ENCODE measurements at regions not wholly inside any gene's neighbourhood (a gene's known extent, or its start where the extent isn't known, plus 50 kb on each side); places are given as distances from the start of the nearest gene placed in this dataset.

DNA sequence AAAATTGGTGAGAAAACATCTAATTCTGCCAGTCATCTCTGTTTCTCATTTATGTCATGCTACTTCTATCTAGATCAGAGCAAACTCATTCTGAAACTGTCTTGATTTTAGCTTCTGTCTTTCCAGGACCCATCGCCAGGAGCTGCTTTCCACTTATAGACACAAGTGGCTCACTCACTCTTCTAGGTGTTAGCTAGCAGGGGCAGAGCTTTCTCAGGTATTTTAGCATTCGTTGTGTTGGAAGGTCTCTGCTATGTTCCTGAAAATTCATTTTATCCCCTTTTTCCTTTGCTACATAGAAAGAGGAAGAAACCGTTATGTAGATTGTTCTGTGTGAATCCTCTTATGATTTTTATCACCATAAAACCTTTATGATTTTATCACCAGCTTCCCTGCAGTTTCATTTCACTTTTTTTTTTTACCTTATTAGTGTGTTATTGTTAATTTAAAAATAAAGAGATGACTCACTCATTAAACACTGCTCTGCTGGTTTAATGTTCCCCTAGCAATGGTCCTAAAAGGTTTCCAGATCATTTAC is 246.6 kb upstream of the AADAT start:
- DNase-seq: no peak
- no peak overlapping the region for H2AFZ ChIP-seq
- no peaks in the 10 kb centered on the region for H3F3A ChIP-seq (ENCODE audit: insufficient read depth)
- in situ Hi-C loops (cut with MboI): no loop called here
- H3K27me3 ChIP-seq (replicated peaks; ENCODE audit: insufficient read depth): no peaks in the 10 kb centered on the region
- no peaks in the 10 kb centered on the region for H3K4me1 ChIP-seq (ENCODE audit: insufficient read depth)
- H3K9ac ChIP-seq: no peak overlapping the region
- H3K27ac ChIP-seq: no peak overlapping the region
- no peaks in the 10 kb centered on the region for H3K36me3 ChIP-seq (ENCODE audit: low read depth)
- 14 to 15% methylated on average over 3 of the region's 3 CpGs for WGBS, 2 experiments (ENCODE audit: low coverage in 1 of 2, low lambda C conversion rate in 2 of 2, missing lambda C conversion rate in 2 of 2)
- H3K4me3 ChIP-seq: no peak overlapping the region
- H3K79me2 ChIP-seq (ENCODE audit: insufficient read depth): no peaks in the 10 kb centered on the region
- H3K9me3 ChIP-seq (ENCODE audit: low read depth): peaks cover 8% of the 10 kb centered on the region
- TF ChIP-seq EZH2 (IDR thresholded peaks at IDR 0.05; ENCODE audit: insufficient read depth, poor library complexity, severe bottlenecking) (no peak), EZH2phosphoT487 (IDR thresholded peaks at IDR 0.05; ENCODE audit: insufficient read depth, low read depth) (no peak)
- no peaks in the 10 kb centered on the region for H4K20me1 ChIP-seq (ENCODE audit: insufficient read depth)
- H3K4me2 ChIP-seq (ENCODE audit: unreplicated experiment): no peak overlapping the region
- H3K9me2 ChIP-seq (ENCODE audit: insufficient read depth): no peaks in the 10 kb centered on the region

GRCh38 chr4:170325599-170325998 is 235.8 kb upstream of the AADAT start:
- 51 to 55% methylated on average over 3 of the region's 3 CpGs for WGBS, 2 experiments (ENCODE audit: low coverage in 1 of 2, low lambda C conversion rate in 2 of 2, missing lambda C conversion rate in 2 of 2)
- in situ Hi-C loops (cut with MboI): no loop called here
- Histone ChIP-seq H3K79me2 (ENCODE audit: insufficient read depth) (no peaks in the 10 kb centered on the region), H3K9me3 (ENCODE audit: low read depth) (no peaks in the 10 kb centered on the region), H3K36me3 (ENCODE audit: low read depth) (no peaks in the 10 kb centered on the region), H3K4me1 (ENCODE audit: insufficient read depth) (no peaks in the 10 kb centered on the region), H3K9ac (no peak overlapping the region), H3K4me3 (no peak overlapping the region), H2AFZ (no peak overlapping the region), H3K4me2 (ENCODE audit: unreplicated experiment) (no peak overlapping the region), H3K27ac (no peak overlapping the region), H3K9me2 (ENCODE audit: insufficient read depth) (no peaks in the 10 kb centered on the region), H3F3A (ENCODE audit: insufficient read depth) (no peaks in the 10 kb centered on the region), H4K20me1 (ENCODE audit: insufficient read depth) (no peaks in the 10 kb centered on the region), H3K27me3 (replicated peaks; ENCODE audit: insufficient read depth) (no peaks in the 10 kb centered on the region)
- DNase-seq: no peak
- TF ChIP-seq EZH2 (IDR thresholded peaks at IDR 0.05; ENCODE audit: insufficient read depth, poor library complexity, severe bottlenecking) (no peak), EZH2phosphoT487 (IDR thresholded peaks at IDR 0.05; ENCODE audit: insufficient read depth, low read depth) (no peak)

GRCh38 chr4:170323623-170324022 is 233.9 kb upstream of the AADAT start:
- no peaks in the 10 kb centered on the region for H3K27me3 ChIP-seq (replicated peaks; ENCODE audit: insufficient read depth)
- no peaks in the 10 kb centered on the region for H3K4me1 ChIP-seq (ENCODE audit: insufficient read depth)
- no peak overlapping the region for H3K4me2 ChIP-seq (ENCODE audit: unreplicated experiment)
- in situ Hi-C loops (cut with MboI): no loop called here
- no peaks in the 10 kb centered on the region for H3K36me3 ChIP-seq (ENCODE audit: low read depth)
- no peaks in the 10 kb centered on the region for H3F3A ChIP-seq (ENCODE audit: insufficient read depth)
- H3K9ac ChIP-seq: no peak overlapping the region
- H3K9me2 ChIP-seq (ENCODE audit: insufficient read depth): no peaks in the 10 kb centered on the region
- H3K4me3 ChIP-seq: no peak overlapping the region
- H4K20me1 ChIP-seq (ENCODE audit: insufficient read depth): no peaks in the 10 kb centered on the region
- no peak for DNase-seq
- no peaks in the 10 kb centered on the region for H3K79me2 ChIP-seq (ENCODE audit: insufficient read depth)
- TF ChIP-seq EZH2phosphoT487 (IDR thresholded peaks at IDR 0.05; ENCODE audit: insufficient read depth, low read depth): no peak
- no peak for TF ChIP-seq EZH2 (IDR thresholded peaks at IDR 0.05; ENCODE audit: insufficient read depth, poor library complexity, severe bottlenecking)
- WGBS, 2 experiments (ENCODE audit: low coverage in 1 of 2, low lambda C conversion rate in 2 of 2, missing lambda C conversion rate in 2 of 2): 2% methylated on average over 2 of the region's 2 CpGs
- H3K9me3 ChIP-seq (ENCODE audit: low read depth): no peaks in the 10 kb centered on the region
- no peak overlapping the region for H2AFZ ChIP-seq
- H3K27ac ChIP-seq: no peak overlapping the region

DNA sequence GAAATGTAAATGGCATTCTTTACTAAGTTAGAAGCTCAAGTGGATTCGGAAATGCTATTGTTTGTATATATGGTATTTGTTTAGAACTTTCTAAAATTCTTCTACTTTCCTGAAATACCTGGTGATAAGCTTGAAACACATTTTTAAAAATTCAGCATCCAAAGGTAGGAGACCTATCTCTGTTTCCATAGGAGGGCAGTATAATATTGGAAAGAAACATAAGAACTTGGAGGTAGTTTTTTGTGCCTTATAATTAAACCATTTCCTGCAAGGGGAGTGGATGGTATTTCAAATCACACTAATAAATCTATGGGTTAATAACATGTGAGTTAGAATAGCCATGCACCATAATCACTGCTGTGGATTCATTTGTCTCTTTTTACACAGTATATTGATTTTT is 217.4 kb upstream of the AADAT start:
- no peaks in the 10 kb centered on the region for H3K36me3 ChIP-seq (ENCODE audit: low read depth)
- in situ Hi-C loops (cut with MboI): no loop called here
- no peaks in the 10 kb centered on the region for H3K79me2 ChIP-seq (ENCODE audit: insufficient read depth)
- H3K27ac ChIP-seq: no peak overlapping the region
- no peak overlapping the region for H3K4me2 ChIP-seq (ENCODE audit: unreplicated experiment)
- no peak overlapping the region for H3K4me3 ChIP-seq
- no peak overlapping the region for H3K9ac ChIP-seq
- H3K9me2 ChIP-seq (ENCODE audit: insufficient read depth): no peaks in the 10 kb centered on the region
- H3K9me3 ChIP-seq (ENCODE audit: low read depth): no peaks in the 10 kb centered on the region
- no peaks in the 10 kb centered on the region for H3K4me1 ChIP-seq (ENCODE audit: insufficient read depth)
- 0 to 8% methylated on average over 1 of the region's 1 CpG for WGBS, 2 experiments (ENCODE audit: low coverage in 1 of 2, low lambda C conversion rate in 2 of 2, missing lambda C conversion rate in 2 of 2)
- no peaks in the 10 kb centered on the region for H4K20me1 ChIP-seq (ENCODE audit: insufficient read depth)
- H3F3A ChIP-seq (ENCODE audit: insufficient read depth): no peaks in the 10 kb centered on the region
- DNase-seq: peak; percentile 14
- TF ChIP-seq EZH2 (IDR thresholded peaks at IDR 0.05; ENCODE audit: insufficient read depth, poor library complexity, severe bottlenecking) (no peak), EZH2phosphoT487 (IDR thresholded peaks at IDR 0.05; ENCODE audit: insufficient read depth, low read depth) (no peak)
- no peak overlapping the region for H2AFZ ChIP-seq
- no peaks in the 10 kb centered on the region for H3K27me3 ChIP-seq (replicated peaks; ENCODE audit: insufficient read depth)

DNA sequence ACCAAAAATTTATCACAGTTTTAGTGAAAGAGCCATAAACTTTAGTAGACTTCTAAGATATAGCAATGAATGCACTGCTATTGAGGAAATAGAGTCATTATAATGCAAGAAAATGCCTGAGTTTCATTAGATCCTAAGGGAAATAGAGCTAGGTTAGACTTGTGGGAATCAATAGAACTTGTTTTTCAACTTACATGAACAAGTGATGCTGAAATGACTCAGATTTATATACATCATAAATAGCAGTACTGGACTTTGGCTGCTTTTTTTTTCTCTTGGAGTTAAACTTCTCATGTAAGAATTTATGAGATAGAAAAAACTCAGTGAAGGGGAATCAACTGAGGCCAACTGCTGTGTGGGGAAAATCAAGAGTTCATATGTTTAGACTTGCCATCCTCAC is 216.5 kb upstream of the AADAT start:
- Histone ChIP-seq H3K4me1 (ENCODE audit: insufficient read depth) (no peaks in the 10 kb centered on the region), H3K4me2 (ENCODE audit: unreplicated experiment) (no peak overlapping the region), H4K20me1 (ENCODE audit: insufficient read depth) (no peaks in the 10 kb centered on the region), H3K27me3 (replicated peaks; ENCODE audit: insufficient read depth) (no peaks in the 10 kb centered on the region), H3K4me3 (no peak overlapping the region), H3K27ac (no peak overlapping the region), H2AFZ (no peak overlapping the region), H3K79me2 (ENCODE audit: insufficient read depth) (no peaks in the 10 kb centered on the region), H3K36me3 (ENCODE audit: low read depth) (no peaks in the 10 kb centered on the region), H3K9ac (no peak overlapping the region), H3F3A (ENCODE audit: insufficient read depth) (no peaks in the 10 kb centered on the region), H3K9me3 (ENCODE audit: low read depth) (no peaks in the 10 kb centered on the region), H3K9me2 (ENCODE audit: insufficient read depth) (no peaks in the 10 kb centered on the region)
- TF ChIP-seq EZH2 (IDR thresholded peaks at IDR 0.05; ENCODE audit: insufficient read depth, poor library complexity, severe bottlenecking) (no peak), EZH2phosphoT487 (IDR thresholded peaks at IDR 0.05; ENCODE audit: insufficient read depth, low read depth) (no peak)
- in situ Hi-C loops (cut with MboI): no loop called here
- no peak for DNase-seq

Measured in GM23248 (cell line).